PFSK-1 (cell line): ENCODE measurements at regions not wholly inside any gene's neighbourhood (a gene's known extent, or its start where the extent isn't known, plus 50 kb on each side); places are given as distances from the start of the nearest gene placed in this dataset.

Experiments
- POLR2AphosphoS5 ChIP-seq: IDR thresholded peaks from 2 replicates; pipeline ENCODE4 v1.6.1; 2012; ENCODE audit warnings: low read depth, mild to moderate bottlenecking, control low read depth, low read length, moderate library complexity
- REST ChIP-seq, 2 experiments: IDR thresholded peaks; 2 replicates each; pipeline versions ENCODE4 v1.6.1 to v1.8.0; 2011 to 2012; ENCODE audit warnings: low read depth in 2 of 2, low read length in 2 of 2, control low read depth in 1 of 2, inconsistent platforms in 1 of 2, mild to moderate bottlenecking in 1 of 2, moderate library complexity in 1 of 2; ENCODE audit not compliant: insufficient read depth in 1 of 2
- SIN3A ChIP-seq: IDR thresholded peaks from 2 replicates; pipeline ENCODE4 v1.6.1; 2012; ENCODE audit warnings: mild to moderate bottlenecking, low read length, moderate library complexity, borderline replicate concordance; ENCODE audit not compliant: insufficient read depth
- TAF1 ChIP-seq: IDR thresholded peaks from 2 replicates; pipeline ENCODE4 v1.6.1; 2012; ENCODE audit warnings: low read length, control low read depth, borderline replicate concordance; ENCODE audit not compliant: insufficient read depth

DNA sequence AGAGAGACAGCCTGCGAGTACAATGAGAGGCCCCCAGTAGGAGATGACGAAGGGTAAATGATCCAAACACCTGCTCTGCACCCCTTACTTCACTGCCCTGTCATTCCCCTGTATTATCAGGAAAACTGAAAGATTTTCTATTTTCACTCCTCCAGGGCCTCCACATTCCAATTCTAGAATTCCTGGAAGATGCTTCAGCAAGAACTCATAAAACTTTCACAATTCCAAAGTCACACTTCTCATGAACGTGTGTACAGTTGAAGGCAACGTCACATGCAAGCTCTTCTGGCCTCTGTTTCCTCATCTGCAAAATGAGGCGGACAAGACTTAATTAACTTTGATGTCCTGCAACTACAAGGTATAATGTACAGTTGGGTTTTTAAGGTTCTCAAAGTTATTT, 62.8 kb upstream of the SPATA12 start:
- TF ChIP-seq POLR2AphosphoS5: no peak
- no peak for TF ChIP-seq TAF1
- TF ChIP-seq REST (IDR thresholded peaks at IDR 0.05; ENCODE audit: insufficient read depth in 1 of 2, low read depth in 2 of 2, low read length in 2 of 2): no peak
- TF ChIP-seq SIN3A: no peak
